GM12874 (cell line): ENCODE measurements at regions not wholly inside any gene's neighbourhood (a gene's known extent, or its start where the extent isn't known, plus 50 kb on each side); places are given as distances from the start of the nearest gene placed in this dataset.

Experiments
- CTCF ChIP-seq: IDR thresholded peaks from 2 replicates; pipeline ENCODE4 v1.5.1; 2011; ENCODE audit warnings: low read depth, mild to moderate bottlenecking, control low read depth, low read length, moderate library complexity; ENCODE audit not compliant: insufficient read depth

DNA sequence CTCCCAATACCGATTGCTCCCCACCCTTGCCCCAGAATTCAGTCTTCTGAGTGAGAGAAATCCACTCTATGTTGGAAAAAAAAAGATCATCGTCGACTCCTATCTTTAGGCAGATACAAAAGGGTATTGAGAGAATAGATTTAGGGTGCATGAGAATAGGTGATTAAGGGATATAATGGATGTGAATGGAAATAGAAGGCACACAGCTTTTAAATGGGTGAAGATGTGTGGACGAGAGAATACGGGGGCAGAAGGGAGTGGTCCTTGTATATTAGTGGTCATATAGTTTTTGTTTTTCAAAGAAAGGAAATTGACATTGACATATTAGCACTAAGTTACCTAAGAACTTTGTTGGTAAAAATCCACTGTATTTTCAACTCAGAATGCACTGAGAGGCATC is 98.6 kb upstream of the HDAC9 start:
- TF ChIP-seq CTCF, result no peak

DNA sequence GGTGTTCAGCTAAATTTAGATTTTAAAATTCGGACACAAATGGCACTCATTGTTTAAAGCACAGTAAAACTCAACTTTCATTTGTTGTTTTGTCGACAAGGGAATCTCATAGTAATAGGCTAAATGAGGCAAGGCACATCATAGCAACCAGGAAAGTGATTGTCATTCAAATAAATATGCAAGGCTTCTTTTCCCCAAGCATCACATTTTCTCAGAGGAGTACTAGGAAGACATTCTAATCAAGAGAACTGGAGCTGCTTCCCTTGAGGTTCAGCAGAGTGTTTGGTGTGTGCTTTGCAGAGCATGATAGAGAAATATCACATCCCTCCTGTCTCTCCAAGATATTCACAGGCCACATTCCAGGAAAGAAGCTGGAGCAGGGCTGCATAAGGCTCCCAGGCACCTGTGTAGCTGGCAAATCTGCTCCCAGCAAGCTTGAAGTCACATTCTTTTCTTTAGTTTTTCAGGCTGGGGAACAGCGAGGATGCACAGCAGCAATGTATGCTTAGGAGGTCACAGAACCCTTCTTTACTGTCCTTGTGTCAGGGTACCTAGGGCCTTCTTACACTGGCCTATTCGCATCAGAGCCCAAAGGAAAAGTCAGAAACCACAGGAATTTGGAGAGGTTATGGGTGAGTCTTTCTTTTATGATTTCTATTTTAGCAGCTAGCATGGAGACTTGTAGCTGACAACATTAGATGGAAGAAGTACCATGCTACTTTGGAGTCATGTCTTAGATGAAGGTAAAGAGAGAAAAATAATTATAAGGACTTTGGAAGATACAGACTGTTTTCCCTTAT is 95.9 kb upstream of the HDAC9 start:
- TF ChIP-seq CTCF, result no peak

GRCh38 chr7:18400275-18400674 is 95.3 kb upstream of the HDAC9 start:
- TF ChIP-seq CTCF, result no peak

GRCh38 chr7:18400726-18401125 is 94.8 kb upstream of the HDAC9 start:
- no peak for TF ChIP-seq CTCF

GRCh38 chr7:18401757-18402156 is 93.8 kb upstream of the HDAC9 start:
- no peak for TF ChIP-seq CTCF

DNA sequence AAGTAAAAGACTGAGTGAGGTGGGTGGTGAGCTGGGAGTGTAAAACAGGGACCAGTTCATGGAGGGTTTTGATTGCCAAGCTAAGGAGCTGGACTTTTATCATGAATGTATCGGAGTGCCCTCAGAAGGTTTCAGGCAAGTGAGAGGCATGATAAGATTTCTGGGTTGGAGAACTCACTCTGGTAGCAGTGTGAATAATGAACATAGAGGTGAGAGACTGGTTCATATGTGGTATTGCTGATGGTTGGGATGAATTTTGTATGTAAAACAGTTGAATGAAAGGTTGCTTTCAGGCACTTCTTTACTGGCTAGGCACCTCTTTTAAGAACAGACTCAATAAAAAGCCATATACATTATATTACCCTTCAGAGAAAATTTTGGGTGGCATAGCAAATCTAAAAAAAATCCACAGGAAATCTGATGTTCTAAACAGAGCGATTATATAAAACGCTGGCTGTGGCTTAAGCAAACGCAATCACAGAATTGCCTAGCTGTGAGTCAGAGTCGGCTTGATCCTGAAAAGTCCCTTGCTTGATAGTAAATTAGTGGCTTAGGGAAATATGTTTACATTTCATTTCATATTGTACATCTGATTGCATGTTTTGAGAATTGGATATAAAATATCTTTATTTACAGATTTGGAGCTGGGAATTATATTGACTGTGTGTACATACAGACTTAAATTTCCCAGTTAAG is 92.9 kb upstream of the HDAC9 start:
- no peak for TF ChIP-seq CTCF

DNA sequence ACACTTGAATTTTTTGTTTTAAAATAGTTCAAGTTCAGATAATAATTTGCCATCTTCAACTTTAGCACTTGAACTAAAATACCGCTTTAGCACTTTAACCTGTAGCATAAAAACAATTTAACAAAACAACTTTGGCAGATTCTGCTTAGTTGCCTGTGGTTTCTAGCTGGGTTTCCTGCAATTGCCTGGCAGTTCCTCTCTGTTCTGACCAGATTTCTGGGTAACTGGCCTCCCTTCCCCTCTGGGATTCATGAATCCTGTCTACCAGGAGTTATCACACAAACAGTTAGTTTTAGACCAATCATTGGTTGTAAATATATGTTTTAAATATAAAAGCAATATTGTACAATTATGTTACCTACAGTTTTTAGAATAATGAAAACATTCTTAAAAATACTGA is 89.8 kb upstream of the HDAC9 start:
- no peak for TF ChIP-seq CTCF
